Panc1 (cell line): ENCODE measurements at regions not wholly inside any gene's neighbourhood (a gene's known extent, or its start where the extent isn't known, plus 50 kb on each side); places are given as distances from the start of the nearest gene placed in this dataset.

Experiments
- ATAC-seq: fragments of 200-7000 bp; cut with Tn5 transposase; 2 replicates; pipeline ENCODE4 v1.9.1; 2020; ENCODE audit warnings: mild to moderate bottlenecking, moderate library complexity
- BruUV-seq: library from RNA; stranded (reverse); fragments of 400-500 nt; replicated peaks from 2 replicates; lab custom pipeline; 2021; lab: Mats Ljungman, UMichigan
- CTCF ChIA-PET: fragments of 300-600 bp; sonication (Branson Sonifier 250); formaldehyde crosslinking; loops from one replicate; lab custom pipeline; 2022; ENCODE audit warnings: antibody characterized with exemption; lab: Charles Lee
- POLR2A ChIA-PET: fragments of 300-600 bp; sonication (Branson Sonifier 250); formaldehyde crosslinking; loops from one replicate; lab custom pipeline; 2022; ENCODE audit warnings: antibody characterized with exemption; lab: Charles Lee
- DNase-seq: peaks from one replicate; pipeline ENCODE4 v3.0.0-alpha.2; 2010; ENCODE audit warnings: low read depth, low spot score
- H3K27ac ChIP-seq: 2 replicates; pipeline ENCODE4 v1.5.1; 2011; ENCODE audit warnings: mild to moderate bottlenecking, low read length, inconsistent platforms
- H3K27me3 ChIP-seq: fragments of 200-500 bp; sonication (Bioruptor generic); 2 replicates; pipeline ENCODE4 v1.6.0; 2014; ENCODE audit warnings: low read length, inconsistent platforms; ENCODE audit not compliant: control insufficient read depth, insufficient read depth
- H3K36me3 ChIP-seq: fragments of 200-500 bp; sonication (Bioruptor generic); 2 replicates; pipeline ENCODE4 v1.5.1; 2014; ENCODE audit warnings: inconsistent platforms, mild to moderate bottlenecking, low read length, moderate library complexity; ENCODE audit not compliant: control insufficient read depth, insufficient read depth
- H3K4me1 ChIP-seq: 2 replicates; pipeline ENCODE4 v1.5.1; 2011; ENCODE audit warnings: inconsistent platforms, mild to moderate bottlenecking, low read length, moderate library complexity; ENCODE audit not compliant: control insufficient read depth, insufficient read depth
- H3K4me3 ChIP-seq, 2 experiments: 2 replicates each; pipeline ENCODE4 v1.5.1; 2011 to 2012; ENCODE audit warnings: low read depth in 2 of 2, low read length in 2 of 2, mild to moderate bottlenecking in 2 of 2, inconsistent platforms in 1 of 2, moderate library complexity in 1 of 2
- H3K9me3 ChIP-seq: fragments of 200-500 bp; sonication (Bioruptor generic); 2 replicates; pipeline ENCODE4 v1.5.1; 2014; ENCODE audit warnings: low read depth, mild to moderate bottlenecking, inconsistent platforms, low read length, moderate library complexity; ENCODE audit not compliant: control insufficient read depth, insufficient read depth
- CTCF ChIP-seq: fragments of 450-650 bp; IDR thresholded peaks from 2 replicates; pipeline ENCODE4 v1.5.1; 2017; ENCODE audit warnings: mild to moderate bottlenecking
- POLR2AphosphoS5 ChIP-seq: IDR thresholded peaks from 2 replicates; pipeline ENCODE4 v1.6.1; 2012; ENCODE audit warnings: mild to moderate bottlenecking, low read depth, low read length, moderate library complexity
- REST ChIP-seq, 2 experiments: IDR thresholded peaks; 2 replicates each; pipeline ENCODE4 v1.6.1; 2011 to 2012; ENCODE audit warnings: low read depth in 2 of 2, control low read depth in 1 of 2, low read length in 1 of 2, mild to moderate bottlenecking in 1 of 2, moderate library complexity in 1 of 2; ENCODE audit not compliant: insufficient read depth in 1 of 2
- SIN3A ChIP-seq: IDR thresholded peaks from 2 replicates; pipeline ENCODE4 v1.6.1; 2012; ENCODE audit warnings: low read depth, mild to moderate bottlenecking, low read length, moderate library complexity, borderline replicate concordance; ENCODE audit not compliant: insufficient read depth
- TCF7L2 ChIP-seq: IDR thresholded peaks from 2 replicates; pipeline ENCODE4 v1.6.1; 2011; ENCODE audit warnings: mild to moderate bottlenecking, low read depth, low read length, inconsistent platforms
- in situ Hi-C: cut with HindIII; loops from 2 replicates; pipeline ENCODE4 v1.10.0; 2016; ENCODE audit warnings: low sequenced_read_pairs, low pct_unique_long_range_greater_than_20kb
- intact Hi-C: fragments of 100-400 bp; cut with micrococcal nuclease; formaldehyde crosslinking; loops from one replicate; pipeline ENCODE4 v1.10.0; 2022; ENCODE audit not compliant: unreplicated experiment

GRCh38 chr7:119556436-119556835, 716.5 kb upstream of the KCND2 start:
- Histone ChIP-seq H3K27me3 (no peaks in the 10 kb centered on the region), H3K9me3 (no peaks in the 10 kb centered on the region), H3K4me3 (no peak overlapping the region), H3K4me1 (no peaks in the 10 kb centered on the region), H3K27ac (no peak overlapping the region), H3K36me3 (no peaks in the 10 kb centered on the region)
- TF ChIP-seq SIN3A (no peak), REST (IDR thresholded peaks at IDR 0.05; ENCODE audit: insufficient read depth in 1 of 2, low read depth in 2 of 2, low read length in 1 of 2) (no peak), TCF7L2 (no peak), POLR2AphosphoS5 (no peak), CTCF (no peak)
- CTCF ChIA-PET = no interaction called here
- no peak for ATAC-seq
- POLR2A ChIA-PET = no interaction called here
- in situ Hi-C loops (no loop called here), intact Hi-C loops (no loop called here)
- no peak for DNase-seq
- no TSS peak for BruUV-seq

GRCh38 chr7:119561751-119562150, 711.2 kb upstream of the KCND2 start:
- ChIA-PET POLR2A (interaction anchor here (0.6 kb wide), 1 partner anchor 9 kb away, joined by 4 read pairs; no protein-coding TSS in a partner anchor), CTCF (no interaction called here)
- no TSS peak for BruUV-seq
- no peak overlapping the region for H3K27ac ChIP-seq
- in situ Hi-C loops (no loop called here), intact Hi-C loops (no loop called here)
- TF ChIP-seq REST (IDR thresholded peaks at IDR 0.05; ENCODE audit: insufficient read depth in 1 of 2, low read depth in 2 of 2, low read length in 1 of 2) (no peak), POLR2AphosphoS5 (no peak), TCF7L2 (no peak), SIN3A (no peak), CTCF (no peak)
- H3K9me3 ChIP-seq = no peaks in the 10 kb centered on the region
- ATAC-seq = no peak
- no peak overlapping the region for H3K4me3 ChIP-seq
- no peaks in the 10 kb centered on the region for H3K36me3 ChIP-seq
- DNase-seq = no peak
- H3K27me3 ChIP-seq = no peaks in the 10 kb centered on the region
- no peaks in the 10 kb centered on the region for H3K4me1 ChIP-seq
